SK-N-SH treated with all-trans-retinoic acid at 6 μM for 48 hours (cell line): ENCODE measurements at regions not wholly inside any gene's neighbourhood (a gene's known extent, or its start where the extent isn't known, plus 50 kb on each side); places are given as distances from the start of the nearest gene placed in this dataset.

Source experiments
- ESRRG ChIP-seq: fragments of 250-450 bp; sonication (Bioruptor Pico); IDR thresholded peaks from 2 replicates; pipeline ENCODE4 v1.6.1; 2021; ENCODE audit warnings: mild to moderate bottlenecking
- ISL1 ChIP-seq: fragments of 250-450 bp; sonication (Bioruptor Pico); IDR thresholded peaks from 2 replicates; pipeline ENCODE4 v2.1.2; 2022; ENCODE audit warnings: mild to moderate bottlenecking, moderate library complexity
- ZC3H10 ChIP-seq: fragments of 250-450 bp; sonication (Bioruptor Pico); IDR thresholded peaks from 2 replicates; pipeline ENCODE4 v1.5.1; 2021; ENCODE audit warnings: mild to moderate bottlenecking, moderate library complexity
- ZFP3 ChIP-seq: fragments of 250-450 bp; sonication (Bioruptor Pico); IDR thresholded peaks from 2 replicates; pipeline ENCODE4 v1.5.0; 2020; ENCODE audit warnings: mild to moderate bottlenecking, moderate library complexity
- ZFP30 ChIP-seq: fragments of 450-650 bp; formaldehyde crosslinking; IDR thresholded peaks from 2 replicates; pipeline ENCODE4 v1.5.0; 2022; ENCODE audit warnings: mild to moderate bottlenecking, moderate library complexity
- ZNF70 ChIP-seq: fragments of 450-650 bp; formaldehyde crosslinking; IDR thresholded peaks from 2 replicates; pipeline ENCODE4 v1.5.0; 2020; ENCODE audit warnings: mild to moderate bottlenecking, moderate library complexity
- ZNF8 ChIP-seq: fragments of 450-650 bp; formaldehyde crosslinking; IDR thresholded peaks from 2 replicates; pipeline ENCODE4 v1.5.0; 2020; ENCODE audit warnings: mild to moderate bottlenecking, moderate library complexity
- TF ChIP-seq, protein P1 (sequence below): fragments of 250-450 bp; sonication (Bioruptor Pico); IDR thresholded peaks from 2 replicates; pipeline ENCODE4 v1.8.0; 2021; ENCODE audit warnings: low read depth, mild to moderate bottlenecking, moderate library complexity, borderline replicate concordance
- TF ChIP-seq, protein P2 (sequence below): fragments of 250-450 bp; sonication (Bioruptor Pico); IDR thresholded peaks from 2 replicates; pipeline ENCODE4 v1.8.0; 2020; ENCODE audit warnings: mild to moderate bottlenecking, moderate library complexity, borderline replicate concordance
- TF ChIP-seq, protein P3 (sequence below): fragments of 250-450 bp; sonication (Bioruptor Pico); IDR thresholded peaks from 2 replicates; pipeline ENCODE4 v1.5.1; 2020; ENCODE audit warnings: low read depth, mild to moderate bottlenecking, moderate library complexity

DNA sequence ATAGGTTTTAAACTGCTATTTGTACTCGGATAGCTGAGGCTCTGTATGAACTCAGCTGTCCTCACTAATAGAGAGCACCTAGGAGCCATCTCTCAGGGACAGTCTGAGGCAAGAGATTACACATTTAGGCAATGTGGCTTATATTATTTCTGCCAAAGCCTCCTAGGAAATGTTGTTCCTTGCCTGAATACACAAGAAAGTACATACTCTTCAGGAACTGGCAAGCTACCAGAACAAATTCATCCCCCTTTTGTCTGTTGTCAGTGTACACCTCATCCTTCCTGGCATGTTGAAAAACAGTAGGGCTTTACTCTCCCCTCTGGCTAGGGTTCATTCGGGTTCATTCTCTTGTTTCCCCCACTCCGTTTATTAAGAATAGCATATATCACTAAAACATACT lies 615.9 kb upstream of the FAT3 start:
- TF ChIP-seq, protein P1, sequence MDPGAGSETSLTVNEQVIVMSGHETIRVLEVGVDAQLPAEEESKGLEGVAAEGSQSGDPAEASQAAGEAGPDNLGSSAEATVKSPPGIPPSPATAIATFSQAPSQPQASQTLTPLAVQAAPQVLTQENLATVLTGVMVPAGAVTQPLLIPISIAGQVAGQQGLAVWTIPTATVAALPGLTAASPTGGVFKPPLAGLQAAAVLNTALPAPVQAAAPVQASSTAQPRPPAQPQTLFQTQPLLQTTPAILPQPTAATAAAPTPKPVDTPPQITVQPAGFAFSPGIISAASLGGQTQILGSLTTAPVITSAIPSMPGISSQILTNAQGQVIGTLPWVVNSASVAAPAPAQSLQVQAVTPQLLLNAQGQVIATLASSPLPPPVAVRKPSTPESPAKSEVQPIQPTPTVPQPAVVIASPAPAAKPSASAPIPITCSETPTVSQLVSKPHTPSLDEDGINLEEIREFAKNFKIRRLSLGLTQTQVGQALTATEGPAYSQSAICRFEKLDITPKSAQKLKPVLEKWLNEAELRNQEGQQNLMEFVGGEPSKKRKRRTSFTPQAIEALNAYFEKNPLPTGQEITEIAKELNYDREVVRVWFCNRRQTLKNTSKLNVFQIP: no peak
- TF ChIP-seq, protein P2, sequence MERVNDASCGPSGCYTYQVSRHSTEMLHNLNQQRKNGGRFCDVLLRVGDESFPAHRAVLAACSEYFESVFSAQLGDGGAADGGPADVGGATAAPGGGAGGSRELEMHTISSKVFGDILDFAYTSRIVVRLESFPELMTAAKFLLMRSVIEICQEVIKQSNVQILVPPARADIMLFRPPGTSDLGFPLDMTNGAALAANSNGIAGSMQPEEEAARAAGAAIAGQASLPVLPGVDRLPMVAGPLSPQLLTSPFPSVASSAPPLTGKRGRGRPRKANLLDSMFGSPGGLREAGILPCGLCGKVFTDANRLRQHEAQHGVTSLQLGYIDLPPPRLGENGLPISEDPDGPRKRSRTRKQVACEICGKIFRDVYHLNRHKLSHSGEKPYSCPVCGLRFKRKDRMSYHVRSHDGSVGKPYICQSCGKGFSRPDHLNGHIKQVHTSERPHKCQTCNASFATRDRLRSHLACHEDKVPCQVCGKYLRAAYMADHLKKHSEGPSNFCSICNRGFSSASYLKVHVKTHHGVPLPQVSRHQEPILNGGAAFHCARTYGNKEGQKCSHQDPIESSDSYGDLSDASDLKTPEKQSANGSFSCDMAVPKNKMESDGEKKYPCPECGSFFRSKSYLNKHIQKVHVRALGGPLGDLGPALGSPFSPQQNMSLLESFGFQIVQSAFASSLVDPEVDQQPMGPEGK: no peak
- no peak for TF ChIP-seq ZFP30 (CRISPR knock-in tag)
- TF ChIP-seq, protein P3, sequence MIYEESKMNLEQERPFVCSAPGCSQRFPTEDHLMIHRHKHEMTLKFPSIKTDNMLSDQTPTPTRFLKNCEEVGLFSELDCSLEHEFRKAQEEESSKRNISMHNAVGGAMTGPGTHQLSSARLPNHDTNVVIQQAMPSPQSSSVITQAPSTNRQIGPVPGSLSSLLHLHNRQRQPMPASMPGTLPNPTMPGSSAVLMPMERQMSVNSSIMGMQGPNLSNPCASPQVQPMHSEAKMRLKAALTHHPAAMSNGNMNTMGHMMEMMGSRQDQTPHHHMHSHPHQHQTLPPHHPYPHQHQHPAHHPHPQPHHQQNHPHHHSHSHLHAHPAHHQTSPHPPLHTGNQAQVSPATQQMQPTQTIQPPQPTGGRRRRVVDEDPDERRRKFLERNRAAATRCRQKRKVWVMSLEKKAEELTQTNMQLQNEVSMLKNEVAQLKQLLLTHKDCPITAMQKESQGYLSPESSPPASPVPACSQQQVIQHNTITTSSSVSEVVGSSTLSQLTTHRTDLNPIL: no peak
- no peak for TF ChIP-seq ZNF8 (CRISPR knock-in tag)
- TF ChIP-seq ISL1: no peak
- TF ChIP-seq ZNF70 (CRISPR knock-in tag): no peak
- TF ChIP-seq ZFP3 (CRISPR knock-in tag): no peak
- no peak for TF ChIP-seq ESRRG (CRISPR knock-in tag)
- TF ChIP-seq ZC3H10 (CRISPR knock-in tag): no peak
